Stimulated activated CD8-positive, alpha-beta memory T cell treated with anti-CD3 and anti-CD28 coated beads, Interleukin-2, amount 100 ng/mL, for 1 hour (primary cell): ENCODE measurements at regions not wholly inside any gene's neighbourhood (a gene's known extent, or its start where the extent isn't known, plus 50 kb on each side); places are given as distances from the start of the nearest gene placed in this dataset.
"Not testable (repeated sequence)": the region's sequence is repeated elsewhere in the genome, so short reads cannot be mapped to it uniquely, and the experiment has no call there.

Source experiments
- DNase-seq, 2 donors: peaks; one replicate each; pipeline ENCODE4 v3.0.0-alpha.2; 2020; ENCODE audit warnings: low read depth in 2 of 2

GRCh38 chr20:1845163-1845523 lies 50.1 kb upstream of the SIRPA start:
- DNase-seq, result no peak

DNA sequence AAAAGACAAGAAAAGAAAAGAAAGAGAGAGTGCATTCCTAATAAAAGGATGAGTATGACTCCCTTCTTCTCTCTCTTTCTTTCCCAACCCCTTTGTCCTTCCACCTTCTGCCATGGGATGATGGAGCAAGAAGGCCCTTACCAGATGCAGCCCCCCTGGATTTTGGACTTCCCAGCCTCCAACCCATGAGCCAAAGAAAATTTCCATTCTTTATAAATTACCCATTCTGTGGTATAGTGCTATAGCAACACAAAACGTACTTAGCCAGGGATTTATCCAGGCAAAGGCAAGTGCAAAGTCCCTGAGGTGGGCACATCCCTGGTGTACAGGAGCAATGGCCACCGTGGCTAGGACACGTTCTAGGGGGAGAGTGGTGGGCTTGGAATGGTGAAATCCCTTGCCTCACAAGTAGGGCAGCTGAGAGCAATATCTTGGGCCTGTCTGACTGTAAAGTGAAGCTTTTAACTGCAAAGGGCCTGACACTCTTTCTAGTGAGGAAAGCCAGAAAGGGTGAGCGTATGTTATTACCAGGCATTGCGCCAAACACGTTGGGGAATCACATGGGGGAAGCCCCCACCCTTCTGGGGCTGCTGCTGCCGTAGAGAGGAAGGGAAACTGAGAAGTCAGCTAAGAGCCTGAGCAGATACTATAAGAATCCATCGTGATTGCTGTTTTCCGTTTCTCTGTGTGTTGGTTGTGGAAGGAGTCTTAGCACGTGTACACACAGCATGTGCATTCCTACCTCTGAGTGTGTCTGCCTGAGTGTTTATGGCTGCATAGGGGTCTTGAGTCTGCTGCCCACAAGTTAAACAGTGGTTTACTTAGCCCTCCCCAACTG lies 50.7 kb upstream of the SIRPA start:
- no peak for DNase-seq

- DNase-seq, result no peak
These were observed 52.9 kb upstream of the SIRPA start for GRCh38 chr20:1842281-1842680.

DNA sequence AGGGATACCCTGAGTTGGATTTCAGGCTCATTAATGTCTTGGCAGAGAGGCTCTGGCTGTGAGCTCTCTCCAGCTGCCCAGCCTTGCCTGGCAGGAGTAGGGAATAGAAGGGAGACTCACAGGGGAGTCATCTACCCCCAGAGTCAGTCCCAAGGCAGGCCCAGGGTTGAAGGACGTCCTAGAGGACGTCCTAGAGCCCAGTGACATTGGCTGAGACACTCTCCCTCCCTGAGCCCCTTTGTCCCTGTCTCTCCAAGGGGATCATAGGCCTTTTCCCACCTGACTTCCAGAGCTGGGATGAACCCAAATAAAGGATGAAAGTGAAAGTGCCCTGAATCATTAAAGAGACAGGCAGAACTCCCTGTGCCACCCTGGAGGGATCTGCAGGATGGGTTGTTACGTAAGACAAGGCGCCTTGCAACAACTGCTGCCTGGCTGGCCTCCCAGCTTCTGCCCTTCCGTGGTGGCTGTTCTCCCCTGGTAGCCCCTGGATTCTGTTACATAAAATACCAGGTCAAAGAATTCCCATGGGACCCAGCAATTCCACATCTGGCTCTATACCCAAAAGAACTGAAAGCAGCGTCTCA lies 53.6 kb upstream of the SIRPA start:
- no peak for DNase-seq

DNA sequence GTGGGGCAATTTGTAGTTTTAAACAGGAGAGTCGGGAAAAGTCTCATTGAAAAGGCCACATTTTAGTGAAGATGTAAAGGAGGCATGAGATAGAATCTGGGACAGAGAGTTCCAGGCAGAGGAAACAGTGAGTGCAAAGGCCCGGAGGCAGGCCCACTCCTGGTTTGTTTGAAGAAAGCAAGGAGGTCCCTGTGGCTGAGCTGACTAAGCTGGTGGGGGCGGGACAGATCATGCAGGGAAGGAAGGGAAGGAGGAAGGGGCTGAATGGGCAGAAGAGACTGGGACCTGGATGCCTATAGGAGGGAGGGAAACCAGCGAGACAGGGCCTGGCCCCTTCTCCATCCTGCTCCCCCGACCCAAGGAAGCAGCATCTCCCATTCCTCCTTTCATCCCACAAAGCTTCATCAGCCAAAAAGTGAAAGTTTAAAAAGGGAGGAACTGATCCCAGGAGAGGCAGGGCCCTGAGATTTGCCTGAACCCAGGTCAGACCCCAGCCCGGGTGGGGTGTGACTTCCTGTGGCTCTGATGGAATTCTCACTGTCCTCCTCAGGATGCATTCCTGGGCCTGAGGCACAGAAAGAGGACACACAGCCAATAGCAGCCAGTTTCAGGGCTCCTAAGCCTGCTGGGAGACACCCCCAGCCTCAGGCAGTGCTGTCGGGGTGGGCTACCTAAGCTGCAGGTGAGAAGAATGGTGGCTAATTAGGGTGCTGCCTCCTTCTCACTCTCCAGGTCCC lies 54.2 kb upstream of the SIRPA start:
- DNase-seq, result no peak

- DNase-seq, result not testable (repeated sequence)
These were observed 55.6 kb upstream of the SIRPA start for GRCh38 chr20:1839376-1840317.

- DNase-seq, result no peak
These were observed 56.5 kb upstream of the SIRPA start for GRCh38 chr20:1838556-1839279.

DNA sequence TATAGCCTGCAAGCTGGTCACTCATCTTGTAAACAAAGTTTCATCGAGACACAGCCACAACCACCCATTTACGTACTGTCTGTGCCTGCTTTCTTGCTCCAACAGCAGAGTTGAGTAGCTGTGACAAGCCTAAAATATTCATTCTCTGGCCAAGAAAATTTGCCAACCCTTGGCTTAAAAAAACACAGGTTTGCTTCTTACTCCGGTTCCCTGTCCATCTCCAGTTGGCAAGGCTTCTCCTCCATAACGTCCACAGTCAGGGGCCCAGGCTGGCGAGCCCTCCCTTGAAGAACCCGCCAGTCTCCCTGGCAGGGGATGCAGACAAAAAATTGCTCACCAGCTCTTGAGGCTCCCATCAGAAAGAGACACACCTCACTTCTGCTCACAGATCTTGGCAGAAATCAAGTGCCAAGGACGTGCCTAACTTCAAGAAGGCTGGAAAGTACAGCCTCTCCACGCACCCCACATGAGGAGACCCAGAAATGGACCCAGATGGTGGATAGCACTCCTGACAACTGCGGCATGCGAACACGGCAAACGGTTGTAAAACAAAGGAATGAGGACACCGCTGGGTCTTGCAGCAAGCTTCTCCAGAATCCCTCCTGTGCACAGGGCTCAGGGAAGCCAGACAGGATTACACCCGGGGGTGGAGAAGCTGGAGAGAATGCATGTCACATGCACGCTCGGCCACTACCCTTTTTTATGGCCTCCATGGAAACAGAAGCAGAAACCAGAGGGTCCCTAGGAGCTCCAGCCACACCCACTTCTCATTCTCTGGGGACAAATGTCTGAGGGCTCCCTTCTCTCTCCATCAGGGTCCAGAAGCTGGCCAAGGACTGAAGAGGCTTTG lies 59.8 kb upstream of the SIRPA start:
- DNase-seq, result no peak

GRCh38 chr20:1833728-1834726 lies 61.2 kb upstream of the SIRPA start:
- DNase-seq, result no peak

DNA sequence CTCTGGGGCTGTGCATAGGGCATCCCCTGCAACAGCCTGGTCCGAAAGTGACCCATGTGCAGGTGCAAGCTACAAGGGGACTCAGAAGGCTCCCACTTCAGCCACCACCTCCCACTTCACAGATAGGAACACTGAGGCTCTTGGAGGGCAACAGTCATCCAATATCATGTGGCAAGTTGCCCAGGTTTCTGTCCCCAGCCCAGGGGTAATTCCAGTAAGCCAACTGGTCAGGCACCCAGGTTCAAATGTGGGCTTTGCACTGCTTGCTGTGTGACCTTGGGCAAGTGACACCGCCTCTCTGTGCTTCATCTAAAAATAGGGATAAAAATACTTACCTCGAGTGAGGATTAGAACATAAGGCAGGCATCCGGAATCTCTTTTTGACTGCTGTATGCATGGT lies 62.0 kb upstream of the SIRPA start:
- no peak for DNase-seq

GRCh38 chr20:1832634-1833033 lies 62.6 kb upstream of the SIRPA start:
- DNase-seq, result no peak

DNA sequence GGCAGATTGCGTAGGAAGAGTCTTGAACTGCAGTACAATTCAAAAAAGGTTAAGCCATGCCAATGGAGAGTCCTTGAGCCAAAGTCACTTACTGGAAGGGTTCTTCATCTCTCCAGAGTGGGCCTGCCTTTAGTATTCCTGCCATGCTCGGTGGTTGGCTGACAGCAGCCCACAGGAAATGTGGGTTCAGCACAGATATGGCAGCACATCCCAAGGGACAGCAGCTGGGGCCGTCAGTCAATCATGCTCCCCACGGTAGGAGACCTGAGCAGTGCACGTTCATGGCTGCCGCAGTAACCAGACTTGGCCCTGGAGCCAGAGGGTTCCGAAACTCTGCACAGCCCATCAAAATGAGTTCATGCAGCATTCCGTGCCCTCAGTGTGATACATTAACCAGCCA lies 63.6 kb upstream of the SIRPA start:
- DNase-seq, result no peak

- DNase-seq, result no peak
These were observed 64.1 kb upstream of the SIRPA start for GRCh38 chr20:1831096-1831495.

DNA sequence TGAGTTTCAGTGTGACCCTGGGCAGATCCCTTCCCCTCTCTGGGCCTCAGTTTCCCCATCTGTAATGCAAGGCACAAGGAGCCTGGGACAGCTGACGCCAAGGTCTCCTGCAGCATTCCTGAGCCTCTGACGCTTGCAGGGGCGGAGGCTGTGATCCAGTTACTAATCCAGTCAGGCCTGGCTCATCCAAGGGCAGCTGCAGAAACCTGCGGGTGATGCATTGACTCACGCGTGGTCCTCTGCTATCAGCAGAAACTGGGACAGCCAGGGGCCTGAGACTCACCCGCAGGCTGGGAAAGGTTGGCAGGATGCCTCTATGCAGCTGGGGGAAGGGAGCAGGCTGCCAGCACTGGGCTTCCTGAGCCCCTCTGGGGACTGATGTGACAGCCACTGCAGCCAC lies 65.0 kb upstream of the SIRPA start:
- no peak for DNase-seq

DNA sequence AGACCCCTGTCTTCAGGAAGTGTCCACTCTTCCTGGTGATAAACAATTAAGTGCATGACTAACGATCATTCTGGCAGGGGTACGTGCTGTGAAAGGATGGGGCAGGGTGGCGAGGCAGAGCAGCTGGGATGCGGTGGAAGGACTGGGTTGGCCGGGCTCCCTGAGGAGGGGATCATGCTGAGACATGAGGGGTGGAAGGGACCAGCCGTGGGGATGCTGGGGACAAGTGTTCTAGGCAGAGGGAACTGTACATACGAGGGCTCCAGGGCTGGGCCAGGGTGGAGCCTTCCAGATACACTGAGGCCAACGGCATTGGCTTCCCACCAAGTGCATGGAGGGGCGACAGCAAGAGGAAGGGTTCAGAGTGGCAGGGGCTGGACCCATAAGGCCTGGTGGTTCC lies 65.7 kb upstream of the SIRPA start:
- DNase-seq, result no peak

DNA sequence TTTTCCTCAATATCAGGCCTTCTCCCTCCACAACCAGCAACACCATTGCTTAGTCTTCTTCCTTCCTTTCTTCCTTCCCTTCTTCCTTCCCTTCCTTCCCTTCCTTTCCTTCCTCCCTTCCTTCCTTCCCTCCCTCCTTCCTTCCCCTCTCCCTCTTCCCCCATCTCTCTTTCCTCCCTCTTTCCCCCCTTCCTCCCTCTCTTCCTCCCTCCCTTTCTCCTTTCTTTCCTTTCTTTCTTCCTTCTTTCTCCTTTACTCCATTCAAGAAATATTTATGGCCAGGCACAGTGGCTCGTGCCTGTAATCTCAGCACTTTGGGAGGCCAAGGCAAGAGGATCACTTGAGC lies 66.4 kb upstream of the SIRPA start:
- DNase-seq, result no peak

DNA sequence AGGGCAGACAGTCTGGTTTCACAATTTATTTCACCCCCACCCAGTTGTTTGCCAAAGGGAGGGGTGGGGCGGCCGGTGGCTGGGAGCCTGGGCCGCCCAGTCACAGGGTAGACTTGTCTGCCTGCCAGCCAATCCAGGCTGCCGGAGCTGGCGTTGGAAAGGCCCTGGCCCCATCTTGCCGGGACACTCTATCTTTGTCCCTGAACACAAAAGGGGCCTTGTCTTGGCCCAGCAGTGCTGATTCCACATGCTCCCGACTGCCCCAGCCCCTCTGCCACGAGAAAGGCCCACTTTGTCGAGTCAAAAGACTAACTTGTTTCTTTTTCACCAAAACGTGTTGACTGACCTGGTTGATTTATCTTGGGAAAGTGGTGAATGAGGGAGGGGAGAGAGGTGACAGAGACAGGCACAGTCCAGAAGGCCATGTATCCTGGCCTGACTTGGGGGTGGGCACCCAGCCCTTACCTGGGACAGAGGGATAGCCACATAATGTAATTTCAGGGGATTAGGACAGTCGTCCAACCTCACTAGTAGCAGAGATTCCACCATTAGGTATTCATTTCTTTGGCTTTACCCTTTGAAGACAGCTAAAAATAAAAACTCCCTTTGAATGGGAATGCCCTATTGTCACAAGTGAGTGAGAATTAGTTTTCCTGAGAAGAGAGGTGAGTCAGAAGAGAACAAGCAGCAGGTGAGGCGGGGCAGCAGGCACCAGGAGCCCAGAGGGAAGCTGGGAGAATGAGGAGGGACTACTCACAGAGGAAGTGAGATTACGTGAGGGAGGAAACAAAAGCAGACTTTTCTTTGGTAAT lies 67.0 kb upstream of the SIRPA start:
- DNase-seq, result no peak

GRCh38 chr20:1827510-1827973 lies 67.7 kb upstream of the SIRPA start:
- no peak for DNase-seq
